ENCODE measurements at regions not wholly inside any gene's neighbourhood (a gene's known extent, or its start where the extent isn't known, plus 50 kb on each side); places are given as distances from the start of the nearest gene placed in this dataset.

GRCh38 chr21:16262091-16262490 lies 532.3 kb downstream of the USP25 start:
- TF ChIP-seq POLR2AphosphoS5 (IDR thresholded peaks at IDR 0.05; ENCODE audit: borderline replicate concordance, low read depth, low read length) (no peak), EZH2 (IDR thresholded peaks at IDR 0.05) (no peak), FOXP2 (optimal IDR thresholded peaks at IDR 0.05; ENCODE audit: control extremely low read depth, extremely low read length, insufficient read depth) (no peak)

Measured in SK-N-MC (cell line).